ENCODE measurements at regions not wholly inside any gene's neighbourhood (a gene's known extent, or its start where the extent isn't known, plus 50 kb on each side); places are given as distances from the start of the nearest gene placed in this dataset.
"Not testable (repeated sequence)": the region's sequence is repeated elsewhere in the genome, so short reads cannot be mapped to it uniquely, and the experiment has no call there.

DNA sequence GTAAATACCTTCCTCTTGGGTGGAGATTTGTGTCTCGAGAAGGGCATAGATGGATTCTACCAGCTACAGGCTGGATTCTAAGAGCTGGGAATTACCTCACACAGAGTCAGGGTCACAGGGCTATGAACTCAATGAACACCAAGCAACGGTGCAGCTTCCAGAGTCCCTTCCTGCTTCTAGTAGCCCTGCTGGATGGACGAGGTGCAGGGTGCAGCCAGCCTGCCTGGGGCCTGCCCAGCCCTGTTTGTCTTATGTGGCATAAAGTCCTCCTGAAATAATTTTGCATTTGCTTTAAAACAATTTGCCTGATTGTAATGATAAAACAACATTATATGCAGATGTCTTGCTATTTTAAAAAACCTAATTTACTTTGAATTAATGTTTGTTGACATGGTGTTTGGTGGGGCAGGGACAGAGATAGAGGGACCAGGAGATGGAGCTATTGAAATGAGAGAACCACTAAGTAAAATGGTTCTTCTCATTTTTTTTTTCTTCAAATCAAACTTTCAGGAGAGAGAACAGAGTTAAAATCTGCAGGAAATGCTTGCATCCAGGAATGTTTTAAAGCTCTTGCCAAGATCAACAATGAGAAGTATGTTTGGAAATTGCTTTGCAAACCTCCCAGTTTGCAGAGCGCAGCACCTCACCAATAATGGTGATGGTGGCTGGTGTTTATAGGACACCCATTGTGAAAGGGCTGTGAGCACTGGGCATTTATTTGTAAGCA is 305.4 kb upstream of the PODXL start:
- DNase-seq (ENCODE audit: low spot score), result peak; percentile 78

DNA sequence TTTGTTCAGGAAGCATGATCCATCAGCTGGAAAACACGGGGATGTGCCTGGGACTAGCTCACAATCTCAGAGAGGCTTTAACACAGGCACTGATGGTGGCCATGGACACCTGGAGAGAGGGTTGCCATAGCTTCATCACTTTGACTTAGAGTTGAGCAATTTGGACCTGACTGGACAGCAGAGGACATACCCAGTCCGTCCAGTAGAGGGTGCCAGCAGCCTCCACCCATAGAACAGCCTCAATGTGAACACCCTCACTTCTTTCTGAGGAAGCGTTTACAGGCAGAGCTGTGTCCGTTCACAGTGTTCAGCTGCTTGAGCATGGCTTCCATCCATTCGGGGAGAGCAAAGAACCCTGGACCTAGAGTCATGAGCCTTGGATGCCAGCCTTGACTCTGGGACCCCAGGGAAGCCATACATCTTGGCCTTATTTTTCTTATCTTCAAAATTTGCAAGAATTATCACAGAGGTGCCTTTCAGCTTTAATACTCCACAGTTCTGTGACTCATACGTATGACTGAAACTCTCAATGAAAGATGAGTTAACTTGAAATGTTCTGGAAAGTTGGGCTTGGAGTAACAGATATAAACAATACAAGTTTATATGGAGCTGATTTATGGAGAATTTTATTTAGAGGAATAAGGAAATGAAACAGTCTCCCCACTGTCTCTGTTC is 302.9 kb upstream of the PODXL start:
- DNase-seq (ENCODE audit: low spot score), result peak; percentile 83

DNA sequence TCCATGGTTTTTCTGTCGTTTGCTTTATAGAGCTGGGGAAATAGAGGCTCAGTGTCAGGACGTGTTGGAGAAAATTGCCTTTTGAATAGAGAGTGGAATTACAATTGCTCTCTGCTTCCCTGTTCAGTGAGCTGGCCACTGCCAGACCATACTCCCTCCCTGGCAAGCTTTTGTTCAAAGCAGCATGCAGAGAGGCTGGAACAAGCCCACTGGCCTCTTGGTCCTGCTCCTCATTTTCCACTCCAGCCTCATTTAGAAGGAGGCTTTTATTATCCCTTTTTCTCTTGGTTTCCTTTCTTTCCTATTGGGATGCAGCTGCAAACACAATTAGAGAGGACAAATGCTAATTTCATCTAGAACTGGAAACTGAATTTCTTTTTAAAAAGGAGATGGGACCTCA is 302.2 kb upstream of the PODXL start:
- DNase-seq (ENCODE audit: low spot score), result no peak

DNA sequence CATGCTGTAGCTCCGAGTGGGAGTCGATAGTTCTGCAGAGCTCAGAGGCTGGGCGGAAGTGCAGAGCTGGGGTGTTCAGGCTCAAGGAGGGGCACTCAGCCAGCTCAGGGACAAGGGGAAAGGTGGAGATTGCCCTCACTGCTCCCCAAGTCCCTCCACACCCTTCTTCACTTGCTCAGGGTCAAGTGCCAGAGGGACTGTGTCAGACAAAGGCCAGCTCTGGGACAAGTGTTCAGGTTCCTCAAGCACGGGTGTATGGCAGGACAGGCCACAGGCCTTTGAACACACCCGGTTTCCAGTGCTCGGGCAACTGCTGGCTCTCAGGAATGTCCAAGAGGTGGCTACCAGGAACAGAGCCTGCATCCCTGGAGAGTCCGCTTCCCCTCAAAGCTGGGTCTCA is 293.0 kb upstream of the PODXL start:
- no peak for DNase-seq (ENCODE audit: low spot score)

DNA sequence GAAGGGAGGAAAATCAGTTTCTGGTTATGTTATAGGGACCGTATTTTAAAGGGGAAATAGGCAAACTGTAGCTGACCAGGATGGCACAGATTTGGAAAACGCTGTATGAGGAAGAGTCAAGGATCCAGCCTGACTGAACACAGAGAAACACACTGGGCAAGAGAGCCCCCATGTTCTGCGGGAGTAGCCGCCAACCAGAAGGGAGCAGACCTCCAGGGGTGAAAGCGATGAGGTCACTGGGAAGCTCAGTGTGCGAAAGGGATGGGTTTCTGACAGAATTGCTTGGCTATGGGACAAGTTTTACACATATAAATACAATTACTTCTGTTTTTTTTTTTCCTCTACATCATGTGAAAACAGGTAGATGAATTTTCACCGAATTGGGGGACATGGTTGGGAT is 291.6 kb upstream of the PODXL start:
- no peak for DNase-seq (ENCODE audit: low spot score)

DNA sequence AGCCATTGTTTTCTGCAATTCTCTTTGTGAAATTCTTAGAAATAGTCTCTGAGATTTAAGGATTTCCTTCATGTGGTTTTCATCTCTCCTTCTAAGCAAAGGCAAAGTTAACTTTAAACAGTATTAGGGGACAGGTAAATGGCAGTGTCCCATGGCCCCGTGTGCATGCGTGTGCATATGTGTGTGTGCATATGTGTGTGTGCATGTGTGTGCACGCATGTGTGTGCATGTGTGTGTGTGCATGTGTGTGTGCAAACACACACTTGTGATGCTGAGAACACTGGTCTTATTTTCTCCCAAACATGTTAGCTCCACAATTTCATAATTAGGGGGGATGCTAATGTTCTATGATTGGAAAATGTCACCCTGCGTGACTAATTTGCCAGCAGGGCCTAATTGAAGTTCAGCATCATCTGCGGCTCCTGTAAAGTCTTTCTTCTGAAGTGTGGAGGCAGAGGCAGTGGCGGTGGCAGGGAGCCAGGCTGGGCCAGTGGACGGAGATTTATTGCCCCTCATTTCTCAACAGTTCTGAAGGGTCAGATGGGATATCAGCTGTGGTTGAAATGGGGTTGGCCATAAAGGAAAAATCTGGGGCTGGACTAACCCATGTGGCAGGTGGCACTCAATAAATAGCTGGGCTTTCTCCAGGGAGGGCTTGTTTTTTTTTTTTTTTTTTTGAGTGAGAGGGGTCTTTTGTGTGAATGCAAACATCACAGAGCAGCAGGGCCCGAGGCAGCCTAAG is 289.3 kb upstream of the PODXL start:
- DNase-seq (ENCODE audit: low spot score), result no peak

DNA sequence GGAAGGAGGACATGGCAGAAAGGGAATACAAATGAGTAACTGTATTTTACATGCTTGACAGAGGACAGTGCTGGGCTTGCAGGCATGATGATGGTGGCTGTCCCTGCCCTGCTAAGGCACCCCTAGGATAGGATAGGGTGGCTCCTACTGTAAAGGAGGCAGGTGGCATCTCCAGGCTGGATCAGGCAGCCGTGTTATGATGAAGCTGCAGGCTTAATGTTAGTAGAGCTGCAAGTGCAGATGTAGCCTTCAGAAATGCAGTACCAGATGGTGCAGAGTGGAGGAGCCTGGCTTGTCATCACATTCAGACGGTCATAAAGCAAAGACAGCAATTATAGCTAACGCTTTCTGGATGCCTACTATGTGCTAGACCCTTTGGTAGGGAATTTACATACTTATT is 287.9 kb upstream of the PODXL start:
- no peak for DNase-seq (ENCODE audit: low spot score)

DNA sequence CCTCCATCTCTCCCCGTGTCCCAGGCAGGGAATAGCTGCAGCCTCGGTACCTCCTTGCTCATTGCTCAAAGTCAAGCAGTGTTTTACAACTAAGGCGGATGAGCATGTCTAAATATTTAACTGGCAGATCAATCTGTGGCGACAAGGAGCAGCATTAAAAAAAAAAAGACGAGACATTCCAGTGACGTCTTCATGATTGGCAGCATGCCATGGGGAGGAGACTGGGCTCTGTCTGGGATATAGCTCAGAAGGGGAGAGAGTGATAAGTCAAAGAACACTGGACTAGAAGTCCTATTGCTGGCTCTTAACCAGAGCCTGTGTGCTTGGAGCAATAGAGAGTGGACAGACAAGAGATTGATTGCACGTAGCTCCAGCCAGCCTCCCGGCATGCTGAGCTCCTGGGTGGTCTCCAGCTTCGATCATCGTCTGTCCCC is 287.5 kb upstream of the PODXL start:
- DNase-seq (ENCODE audit: low spot score), result peak; percentile 30

DNA sequence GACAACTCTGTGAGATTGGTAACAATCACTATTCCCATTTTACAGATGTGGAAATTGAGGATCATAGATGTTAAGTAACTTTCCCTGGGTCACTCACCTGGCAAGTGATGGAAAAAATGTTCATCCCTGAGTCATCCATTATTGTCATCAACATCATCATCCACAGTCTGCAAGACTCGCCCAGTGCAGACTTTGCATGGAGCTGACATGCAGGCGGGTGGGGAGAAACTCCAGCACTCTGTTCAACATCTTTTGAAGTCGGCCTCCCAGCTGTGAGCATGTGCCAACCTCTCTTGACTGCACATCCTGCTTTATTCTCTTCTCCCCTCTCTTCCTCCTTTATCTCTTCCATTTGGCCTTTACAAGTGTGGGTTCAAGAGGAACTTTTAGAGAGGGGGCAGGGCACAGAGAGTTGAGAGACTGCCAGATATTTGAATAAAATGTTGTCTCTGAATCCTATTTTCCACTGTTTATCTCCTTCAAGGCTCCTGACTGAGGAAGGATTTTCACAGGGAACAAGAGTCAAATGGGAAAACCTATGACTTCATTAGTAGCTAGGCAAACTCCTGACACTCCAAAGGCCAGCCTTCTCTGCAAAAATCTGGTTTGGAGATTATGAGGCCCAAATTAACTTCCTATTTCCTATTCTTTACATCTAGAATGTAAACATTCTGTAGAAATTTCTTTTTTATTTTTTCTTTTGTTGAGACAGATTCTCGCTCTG is 283.7 kb upstream of the PODXL start:
- no peak for DNase-seq (ENCODE audit: low spot score)

DNA sequence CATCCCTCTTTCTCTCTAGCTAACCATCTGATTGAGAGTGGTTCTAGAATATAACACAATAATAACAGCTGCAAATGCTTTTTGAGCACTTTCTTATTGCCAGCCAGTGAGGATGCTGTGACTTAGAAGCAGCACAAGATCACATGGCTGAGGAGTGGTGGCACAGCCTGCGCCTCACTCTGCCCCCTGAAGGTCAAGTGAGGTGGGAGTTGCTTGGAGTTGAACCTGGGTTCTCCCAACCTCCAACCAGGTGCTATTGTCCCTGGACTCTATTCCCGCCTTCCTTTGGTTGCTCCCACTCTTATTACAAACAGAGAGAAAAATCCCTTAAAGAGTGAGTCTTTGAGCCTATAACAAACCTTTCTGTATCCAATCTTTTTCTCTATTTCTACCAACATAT is 280.3 kb upstream of the PODXL start:
- DNase-seq (ENCODE audit: low spot score), result no peak

DNA sequence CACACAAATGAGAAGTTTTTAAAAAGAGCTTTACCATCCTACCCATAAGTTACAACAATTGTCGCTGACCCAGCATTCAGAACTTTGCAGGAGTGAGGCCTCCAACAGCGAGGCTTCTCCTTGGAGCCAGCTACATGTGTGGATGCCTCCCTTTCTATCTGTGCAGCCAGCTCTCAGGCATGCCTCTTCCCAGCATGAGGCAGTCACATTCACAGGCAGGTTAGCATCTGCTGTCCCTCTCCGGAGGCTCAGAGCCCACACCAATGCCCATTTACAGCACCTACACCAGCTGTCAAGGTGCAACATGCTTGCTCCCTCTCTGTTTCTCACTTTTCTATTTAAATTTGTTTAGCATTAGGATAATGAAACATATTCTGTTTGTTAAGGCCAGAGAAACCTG is 278.7 kb upstream of the PODXL start:
- DNase-seq (ENCODE audit: low spot score), result no peak

DNA sequence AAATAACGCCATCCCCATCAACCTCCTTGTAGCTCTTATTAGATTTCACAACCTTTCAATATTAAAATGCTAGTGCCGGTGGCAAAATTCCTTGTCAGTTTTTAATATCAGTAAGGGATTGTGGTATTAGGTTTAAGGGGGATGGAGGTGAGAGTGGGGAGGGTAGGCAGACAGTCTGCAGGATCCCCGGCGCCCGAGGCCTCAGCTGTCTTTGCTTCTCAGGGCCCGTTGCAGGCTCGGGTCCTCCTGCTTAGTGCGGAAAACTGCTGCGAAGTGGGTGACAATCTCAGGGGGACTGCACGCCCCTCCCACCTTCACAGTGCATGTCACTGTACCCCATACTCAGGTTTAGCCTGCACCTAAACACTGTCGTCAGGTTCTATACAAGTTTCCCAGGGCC is 274.3 kb upstream of the PODXL start:
- DNase-seq (ENCODE audit: low spot score), result no peak

DNA sequence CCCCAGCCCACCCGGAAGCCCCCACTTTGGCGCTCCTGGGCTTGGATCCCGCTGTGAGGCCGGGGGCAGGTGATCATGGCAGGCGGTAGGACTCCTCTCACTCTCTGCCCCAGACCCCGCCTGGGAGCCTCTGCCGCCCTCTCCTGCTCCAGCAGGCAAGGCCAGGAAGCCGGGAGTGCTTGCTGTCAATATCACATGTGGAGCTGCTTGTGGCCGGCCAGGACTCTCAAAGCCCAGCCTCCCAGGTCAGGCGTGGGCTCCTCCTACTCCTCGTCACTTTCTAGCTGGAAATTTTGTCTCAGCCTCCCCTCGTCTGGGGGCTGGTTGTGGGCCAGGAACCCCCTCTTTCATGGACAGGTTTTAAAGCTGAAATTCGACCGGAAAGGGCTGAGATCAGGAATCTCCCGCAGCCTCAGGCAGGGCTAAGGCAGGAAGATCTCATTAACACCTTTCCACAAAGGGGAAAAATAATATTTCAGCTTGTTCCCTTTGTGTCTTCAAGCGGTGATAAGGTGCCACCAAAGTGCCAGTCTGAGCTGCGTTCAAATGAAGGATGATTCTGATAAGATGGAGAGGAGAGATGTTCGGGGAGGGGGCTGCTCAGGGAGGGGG is 273.6 kb upstream of the PODXL start:
- no peak for DNase-seq (ENCODE audit: low spot score)

DNA sequence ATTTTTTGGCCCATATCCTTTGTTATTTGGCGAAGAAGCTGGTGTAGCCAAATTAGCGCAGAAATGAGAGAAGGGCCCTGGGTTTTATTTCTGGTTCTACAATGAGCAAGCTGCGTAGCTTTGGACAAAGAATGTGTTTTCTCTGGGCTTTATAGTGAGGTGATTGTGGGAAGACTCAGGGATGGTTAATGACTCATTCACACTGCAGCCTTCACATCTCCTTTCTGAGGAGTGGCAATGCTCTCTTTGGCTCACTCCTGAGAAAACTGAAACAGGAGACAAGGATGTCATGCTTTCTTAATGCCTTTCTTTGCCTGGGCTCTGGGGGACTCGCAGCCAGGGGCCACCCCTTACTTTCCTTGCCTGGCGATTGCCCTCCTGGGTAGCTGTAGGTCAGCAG is 271.0 kb upstream of the PODXL start:
- no peak for DNase-seq (ENCODE audit: low spot score)

DNA sequence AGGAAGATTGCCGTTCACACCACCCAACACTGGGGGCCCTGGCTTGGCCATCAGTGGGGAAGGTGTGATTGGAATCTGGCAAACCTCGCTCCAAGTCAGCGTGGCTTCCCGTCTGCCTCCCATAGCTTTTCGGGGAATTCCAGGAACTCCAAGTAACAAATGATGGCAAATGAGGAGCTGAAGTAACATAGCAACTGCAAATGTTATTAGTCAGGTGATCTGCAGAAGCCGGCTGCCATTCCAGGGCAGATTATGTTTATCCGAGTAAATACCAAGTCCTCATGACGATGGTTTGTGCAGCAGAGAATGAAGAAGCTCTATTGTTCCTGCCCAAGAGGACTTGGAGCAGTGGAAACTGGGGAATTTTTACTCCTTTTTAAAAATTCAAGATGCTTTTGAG is 270.5 kb upstream of the PODXL start:
- DNase-seq (ENCODE audit: low spot score), result peak; percentile 14

DNA sequence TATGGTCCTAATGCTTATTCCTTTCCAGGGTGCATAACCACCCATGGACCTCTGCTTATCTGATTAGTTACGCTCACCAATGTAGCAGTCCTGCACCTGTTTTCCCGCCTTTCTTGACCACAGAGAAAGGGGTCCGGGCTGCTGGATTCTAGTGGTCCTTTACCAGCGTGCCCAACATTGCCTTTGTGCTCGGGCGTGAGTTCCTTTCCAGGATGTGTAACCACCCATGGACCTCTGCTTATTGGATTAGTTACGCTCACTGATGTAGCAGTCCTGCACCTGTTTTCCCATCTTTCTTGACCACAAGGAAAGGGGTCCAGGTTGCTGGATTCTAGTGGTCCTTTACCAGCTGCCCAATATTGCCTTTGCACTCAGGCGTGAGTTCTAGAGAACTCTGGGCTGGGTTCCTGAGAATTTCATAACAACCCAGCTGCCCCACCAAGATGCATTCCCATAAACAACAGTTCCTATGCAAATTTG is 267.6 kb upstream of the PODXL start:
- DNase-seq (ENCODE audit: low spot score), result not testable (repeated sequence)

DNA sequence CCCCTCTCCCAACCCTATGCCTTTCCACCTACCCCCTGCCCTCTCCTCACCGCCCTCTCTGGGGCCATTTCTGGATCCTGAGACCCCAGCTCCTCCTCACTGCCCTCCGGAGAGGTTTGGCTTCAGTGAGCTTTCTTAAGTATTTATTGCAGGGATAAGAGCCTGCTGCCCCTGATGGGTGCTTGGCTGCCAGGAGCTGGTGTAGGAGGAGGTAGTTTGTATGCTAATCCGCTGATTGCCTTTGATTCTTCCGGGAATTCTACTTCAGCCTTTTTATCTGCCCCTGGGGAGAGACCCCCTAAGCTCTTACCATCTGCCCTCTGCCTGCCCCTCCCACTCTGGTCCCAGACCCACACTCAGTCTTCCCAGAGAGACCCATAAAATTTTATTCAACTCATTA is 263.5 kb upstream of the PODXL start:
- no peak for DNase-seq (ENCODE audit: low spot score)

DNA sequence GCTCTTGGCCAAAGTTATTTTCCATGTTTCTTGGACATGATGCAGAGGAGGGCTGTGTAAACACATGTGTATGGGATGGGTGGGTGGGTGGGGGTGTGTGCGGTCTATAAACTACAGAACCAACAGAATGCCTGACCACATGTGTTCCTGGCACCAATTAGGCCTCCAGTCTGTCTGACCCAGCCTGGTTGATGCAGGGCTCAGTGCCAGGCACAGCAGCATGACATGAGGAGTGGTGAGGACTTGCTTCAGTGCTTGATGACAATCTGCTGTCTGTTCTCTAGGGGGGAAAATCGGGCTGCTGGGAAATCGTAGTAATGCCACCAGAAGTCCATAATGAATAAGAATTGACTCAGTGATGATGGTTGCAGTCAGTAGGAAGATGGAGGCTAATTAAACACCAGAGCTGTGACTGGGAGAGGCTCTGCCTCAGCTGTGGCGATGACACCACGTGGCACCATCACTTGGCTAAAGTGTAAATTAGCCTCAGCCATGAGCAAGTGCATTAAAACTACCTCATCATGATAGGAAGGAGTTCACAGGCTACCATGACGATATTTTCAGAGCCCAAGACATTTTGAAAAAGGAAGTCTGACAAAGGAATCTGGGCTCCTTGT is 260.1 kb upstream of the PODXL start:
- DNase-seq (ENCODE audit: low spot score), result no peak

DNA sequence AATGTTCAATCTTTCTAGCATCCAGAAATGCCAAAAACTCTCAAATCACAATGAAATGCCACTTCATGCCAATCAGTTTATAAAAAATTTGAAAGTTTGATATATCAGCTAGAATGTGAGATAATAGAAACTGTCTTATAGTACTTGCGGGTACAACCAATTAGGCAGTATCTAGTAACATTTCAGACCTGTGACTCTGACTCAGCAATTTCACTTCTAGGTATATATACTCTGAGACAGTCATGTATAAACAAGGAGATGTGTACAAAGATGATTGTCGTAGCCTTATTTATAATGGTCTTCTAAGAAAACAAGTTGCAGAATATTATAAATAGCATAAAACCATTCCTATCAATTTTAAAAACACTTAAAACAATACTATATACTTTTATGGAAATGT is 252.3 kb upstream of the PODXL start:
- no peak for DNase-seq (ENCODE audit: low spot score)

DNA sequence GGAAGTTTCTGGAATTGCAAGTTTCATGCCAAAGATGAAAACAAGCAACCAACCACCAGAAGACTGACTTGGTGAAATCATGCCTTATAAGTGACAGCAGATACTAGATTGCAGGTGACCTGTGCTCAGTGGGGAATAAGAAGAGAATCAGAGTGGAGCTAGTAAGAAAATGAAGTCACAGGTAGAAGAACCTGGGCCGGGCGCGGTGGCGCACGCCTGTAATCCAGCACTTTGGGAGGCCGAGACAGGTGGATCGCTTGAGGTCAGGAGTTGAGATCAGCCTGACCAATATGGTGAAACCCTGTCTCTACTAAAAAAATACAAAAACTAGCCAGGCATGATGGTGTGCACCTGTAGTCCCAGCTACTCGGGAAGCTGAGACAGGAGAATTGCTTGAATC is 251.7 kb upstream of the PODXL start:
- not testable (repeated sequence) for DNase-seq (ENCODE audit: low spot score)

DNA sequence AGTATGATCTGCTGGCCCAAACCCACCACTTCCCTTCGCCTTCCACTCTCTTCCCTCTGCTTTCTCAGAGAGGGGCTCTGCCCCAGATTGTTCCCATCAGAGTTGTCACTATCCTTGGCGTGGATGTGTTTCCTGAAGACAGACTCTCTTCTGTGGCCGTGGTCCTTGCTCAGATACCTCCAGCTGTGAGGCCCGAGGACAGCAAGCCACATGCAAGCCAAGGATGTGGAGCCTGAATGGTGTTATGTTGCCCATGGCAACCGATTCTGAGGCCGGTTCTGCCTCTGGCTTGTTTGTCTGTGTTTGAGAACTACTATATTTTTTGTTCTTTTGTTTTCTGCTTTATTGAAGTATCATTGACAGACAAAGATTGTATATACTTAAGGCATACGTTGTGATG is 247.4 kb upstream of the PODXL start:
- DNase-seq (ENCODE audit: low spot score), result no peak
